HFF-Myc (cell line): ENCODE measurements at regions not wholly inside any gene's neighbourhood (a gene's known extent, or its start where the extent isn't known, plus 50 kb on each side); places are given as distances from the start of the nearest gene placed in this dataset.

ENCODE experiments used
- DNase-seq: peaks from one replicate; pipeline ENCODE4 v3.0.0-alpha.2; 2011; ENCODE audit warnings: low read depth; ENCODE audit errors: extremely low read depth
- H3K4me3 ChIP-seq: replicated peaks from 2 replicates; pipeline ENCODE4 v1.5.1; 2011; ENCODE audit warnings: low read depth, mild to moderate bottlenecking, control low read depth, low read length
- TF ChIP-seq, protein P1 (sequence below): IDR thresholded peaks from 2 replicates; pipeline ENCODE4 v1.5.1; 2012; ENCODE audit warnings: mild to moderate bottlenecking, low read depth, low read length, control low read depth; ENCODE audit errors: missing control alignments

DNA sequence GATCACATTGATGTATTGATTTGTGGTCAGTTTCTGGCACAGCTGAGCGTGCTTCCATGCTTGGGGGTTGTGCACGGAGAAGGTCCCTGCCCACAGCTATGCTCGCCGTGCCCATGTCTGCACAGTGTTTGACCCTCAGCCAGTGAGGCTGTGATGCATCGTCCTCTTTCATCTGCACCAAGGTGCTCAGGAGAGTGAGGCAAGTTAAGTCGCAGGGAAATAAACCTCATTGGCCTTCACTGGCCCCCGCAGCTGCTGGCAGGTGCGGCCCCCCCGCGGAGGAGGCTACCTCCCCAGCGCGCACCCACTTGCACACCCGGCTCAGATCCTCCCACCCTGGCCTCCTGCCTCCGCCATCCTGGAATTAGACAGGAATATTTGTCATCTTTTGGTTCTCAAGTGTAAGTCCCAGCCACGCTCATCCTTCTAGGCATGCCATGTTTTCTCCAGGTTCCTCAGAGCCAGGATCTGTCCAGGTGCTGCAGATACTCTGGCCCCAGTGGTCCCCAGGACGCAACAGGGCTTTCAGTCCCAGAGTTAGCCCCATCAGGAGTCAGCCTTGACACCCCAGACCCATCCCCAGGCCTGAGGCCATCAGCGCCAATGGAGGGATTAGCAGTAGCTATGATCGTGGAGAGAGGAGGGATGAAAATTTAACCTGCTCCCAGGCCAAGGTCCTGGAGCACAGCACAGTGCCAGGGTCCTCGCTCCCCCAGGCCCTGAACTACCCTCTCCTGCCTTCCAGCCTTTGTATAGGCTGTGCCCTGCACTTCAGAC lies 93.7 kb downstream of the OAT start:
- H3K4me3 ChIP-seq: no peak overlapping the region
- no peak for DNase-seq
- TF ChIP-seq, protein P1, sequence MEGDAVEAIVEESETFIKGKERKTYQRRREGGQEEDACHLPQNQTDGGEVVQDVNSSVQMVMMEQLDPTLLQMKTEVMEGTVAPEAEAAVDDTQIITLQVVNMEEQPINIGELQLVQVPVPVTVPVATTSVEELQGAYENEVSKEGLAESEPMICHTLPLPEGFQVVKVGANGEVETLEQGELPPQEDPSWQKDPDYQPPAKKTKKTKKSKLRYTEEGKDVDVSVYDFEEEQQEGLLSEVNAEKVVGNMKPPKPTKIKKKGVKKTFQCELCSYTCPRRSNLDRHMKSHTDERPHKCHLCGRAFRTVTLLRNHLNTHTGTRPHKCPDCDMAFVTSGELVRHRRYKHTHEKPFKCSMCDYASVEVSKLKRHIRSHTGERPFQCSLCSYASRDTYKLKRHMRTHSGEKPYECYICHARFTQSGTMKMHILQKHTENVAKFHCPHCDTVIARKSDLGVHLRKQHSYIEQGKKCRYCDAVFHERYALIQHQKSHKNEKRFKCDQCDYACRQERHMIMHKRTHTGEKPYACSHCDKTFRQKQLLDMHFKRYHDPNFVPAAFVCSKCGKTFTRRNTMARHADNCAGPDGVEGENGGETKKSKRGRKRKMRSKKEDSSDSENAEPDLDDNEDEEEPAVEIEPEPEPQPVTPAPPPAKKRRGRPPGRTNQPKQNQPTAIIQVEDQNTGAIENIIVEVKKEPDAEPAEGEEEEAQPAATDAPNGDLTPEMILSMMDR: no peak

DNA sequence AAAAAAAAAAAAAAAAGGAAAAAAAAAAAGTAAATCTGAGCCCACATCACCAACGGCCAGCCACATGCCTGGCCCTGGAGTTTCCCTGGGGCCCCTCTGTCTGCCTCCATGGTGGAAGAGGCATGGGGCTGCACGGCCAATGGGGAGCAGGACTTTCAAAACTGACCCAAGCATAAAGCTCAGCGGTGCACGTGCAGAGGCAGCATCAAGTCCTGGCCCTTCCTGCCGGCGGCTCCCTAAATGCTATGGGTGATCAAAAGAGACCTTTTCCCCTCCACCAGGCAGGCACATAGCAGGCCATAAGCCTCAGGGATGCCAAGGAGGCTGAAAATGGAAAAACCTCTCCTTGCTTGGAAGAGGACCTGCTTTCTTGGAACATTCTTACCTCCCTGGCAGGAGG lies 94.3 kb downstream of the OAT start:
- H3K4me3 ChIP-seq: no peak overlapping the region
- TF ChIP-seq, protein P1: no peak
- DNase-seq: no peak

DNA sequence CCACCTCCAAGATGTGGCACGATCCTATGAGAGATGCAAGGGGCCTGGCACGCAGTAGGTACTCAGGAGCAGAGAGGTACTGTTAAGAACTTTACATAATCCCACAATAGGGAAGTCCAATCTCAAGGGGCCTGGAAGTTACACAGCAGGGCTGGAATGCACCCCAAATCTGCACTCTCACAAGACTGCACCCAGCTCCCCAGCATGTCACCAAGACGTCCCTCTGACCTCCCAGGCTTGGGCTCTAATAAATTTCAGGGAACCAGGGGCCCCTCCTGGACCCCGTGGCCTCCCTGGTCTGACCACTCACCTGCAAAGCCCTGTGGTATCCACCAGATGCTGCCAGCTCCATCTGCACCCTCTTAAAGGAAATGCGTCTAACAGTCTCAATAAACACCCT lies 94.9 kb downstream of the OAT start:
- H3K4me3 ChIP-seq: no peak overlapping the region
- DNase-seq: no peak
- TF ChIP-seq, protein P1: no peak

DNA sequence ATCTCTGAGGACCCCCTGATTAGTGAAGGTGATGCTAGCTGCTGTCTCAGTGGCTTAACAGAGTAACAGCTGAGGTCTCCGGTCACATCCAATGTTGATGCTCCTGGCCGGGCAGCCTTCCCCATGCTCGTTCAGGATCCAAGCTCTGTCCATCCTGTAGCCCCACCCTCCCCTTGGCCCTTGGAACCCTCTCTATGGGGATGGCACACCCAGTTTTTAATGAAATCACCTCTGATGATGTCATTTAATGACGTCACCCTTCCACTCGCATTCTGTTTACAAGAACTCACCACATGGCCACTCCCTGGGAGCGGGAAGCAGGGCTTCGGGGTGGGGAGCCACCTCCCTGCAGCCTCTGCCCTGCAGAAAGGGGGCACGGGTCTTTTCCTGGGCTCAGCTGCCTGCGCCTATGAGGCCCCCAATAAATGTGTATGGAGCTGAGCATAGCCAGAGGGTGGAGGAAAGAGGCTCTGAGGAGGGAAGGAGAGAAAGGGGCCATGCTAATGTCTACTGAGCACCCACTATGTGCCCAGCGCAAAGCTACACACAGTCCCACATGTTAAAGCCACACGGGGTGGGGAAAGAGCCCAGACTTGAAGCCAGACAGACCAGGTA lies 95.5 kb downstream of the OAT start:
- no peak for DNase-seq
- H3K4me3 ChIP-seq: no peak overlapping the region
- TF ChIP-seq, protein P1: no peak

DNA sequence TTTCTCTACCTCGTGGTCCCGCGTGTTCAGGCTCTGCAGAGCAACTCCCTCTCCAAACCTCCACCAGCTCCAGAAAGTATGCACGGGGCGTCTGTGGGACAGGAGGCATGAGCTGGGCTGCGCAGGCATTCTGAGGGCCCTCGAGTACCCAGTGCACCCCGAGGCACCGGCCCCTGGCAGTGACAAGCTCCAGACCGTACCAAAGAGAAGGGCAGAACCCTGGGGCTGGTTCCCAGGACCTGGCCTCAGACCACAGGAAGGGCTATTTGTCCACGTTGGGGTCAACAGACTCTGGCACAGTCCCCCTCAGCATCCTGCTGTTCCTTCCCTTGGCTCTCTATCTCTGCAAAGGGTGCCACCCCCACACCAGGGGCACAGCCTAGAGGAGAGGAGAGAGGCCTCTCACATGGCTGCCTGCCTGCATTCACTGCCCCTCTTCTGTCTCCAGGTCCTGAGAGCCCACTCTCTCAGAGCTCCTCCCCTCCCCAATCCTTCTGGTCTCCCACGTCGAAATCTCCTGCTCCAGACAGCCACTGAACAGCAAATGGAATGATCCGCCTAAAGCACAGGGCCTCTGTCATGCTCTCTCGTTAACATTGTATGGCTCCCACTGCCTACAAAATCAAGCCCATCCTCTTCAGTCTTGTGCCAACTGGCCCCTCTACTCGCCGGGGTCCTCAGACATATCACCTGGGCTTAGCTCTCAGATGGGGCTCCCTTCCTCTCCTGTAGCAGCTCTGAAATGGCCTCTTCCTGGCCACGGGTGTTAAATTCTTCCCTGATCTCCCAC lies 96.3 kb downstream of the OAT start:
- no peak overlapping the region for H3K4me3 ChIP-seq
- TF ChIP-seq, protein P1: no peak
- DNase-seq: no peak

DNA sequence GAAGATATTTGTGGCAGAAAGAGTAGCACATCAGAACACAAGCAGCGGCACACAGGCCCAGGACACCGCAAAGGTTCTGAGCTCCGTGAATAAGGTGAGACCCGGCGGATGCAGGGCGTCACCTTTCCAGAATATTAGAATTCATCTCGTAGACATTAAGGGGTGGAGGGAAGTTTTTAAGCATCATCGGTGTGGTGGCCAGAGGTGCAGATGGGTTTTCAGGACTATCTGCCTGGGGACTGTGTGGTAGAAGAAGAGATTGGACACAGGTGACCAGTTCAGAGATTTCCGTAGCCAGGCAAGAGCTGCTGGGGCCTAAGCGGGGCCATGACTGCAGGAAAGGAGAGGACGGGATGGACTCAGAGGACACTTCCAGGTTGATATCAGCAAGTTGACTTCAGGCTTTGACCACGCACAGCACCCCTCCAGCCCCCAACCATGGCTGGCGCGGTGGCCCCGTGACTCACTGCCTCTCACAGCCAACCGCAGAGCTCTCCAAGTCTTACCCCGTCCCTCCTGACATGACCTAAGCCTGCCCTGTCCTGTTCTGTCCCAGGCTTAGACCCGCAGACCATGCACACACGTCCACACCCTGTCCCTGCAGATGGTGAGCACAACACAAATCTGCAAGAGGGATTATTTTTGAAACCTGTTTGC lies 97.2 kb downstream of the OAT start:
- TF ChIP-seq, protein P1: no peak
- no peak overlapping the region for H3K4me3 ChIP-seq
- no peak for DNase-seq
